K562 (cell line): ENCODE measurements at regions not wholly inside any gene's neighbourhood (a gene's known extent, or its start where the extent isn't known, plus 50 kb on each side); places are given as distances from the start of the nearest gene placed in this dataset.

Experiments used
- CEBPB ChIP-seq: fragments of 450-650 bp; IDR thresholded peaks from 2 replicates; pipeline ENCODE4 v1.6.1; 2016; ENCODE audit warnings: missing genetic modification characterization, missing compliant biosample characterization
- EP400 ChIP-seq: fragments of 450-650 bp; IDR thresholded peaks from 2 replicates; pipeline ENCODE4 v1.6.1; 2017; ENCODE audit warnings: antibody characterized with exemption, mild to moderate bottlenecking, moderate library complexity
- HDAC3 ChIP-seq: fragments of 450-650 bp; IDR thresholded peaks from 2 replicates; pipeline ENCODE4 v1.6.1; 2018; ENCODE audit warnings: borderline replicate concordance, mild to moderate bottlenecking, moderate library complexity; ENCODE audit not compliant: partially characterized antibody
- HOMEZ ChIP-seq: fragments of 250-450 bp; sonication (Bioruptor Pico); IDR thresholded peaks from 2 replicates; pipeline ENCODE4 v1.4.0; 2020; ENCODE audit warnings: mild to moderate bottlenecking, moderate library complexity
- NCOA1 ChIP-seq: fragments of 450-650 bp; IDR thresholded peaks from 2 replicates; pipeline ENCODE4 v1.6.1; 2016; ENCODE audit warnings: low read depth
- RBM34 ChIP-seq: fragments of 200-400 bp; formaldehyde crosslinking; IDR thresholded peaks from 2 replicates; pipeline ENCODE4 v1.6.1; 2018; ENCODE audit warnings: low read length, borderline replicate concordance; ENCODE audit not compliant: insufficient read depth
- RUNX1 ChIP-seq: sonication (generic); IDR thresholded peaks from 2 replicates; pipeline ENCODE4 v1.6.1; 2016; ENCODE audit warnings: antibody characterized with exemption, low read depth
- SMARCA5 ChIP-seq: fragments of 450-650 bp; IDR thresholded peaks from 2 replicates; pipeline ENCODE4 v1.6.1; 2016
- TAF1 ChIP-seq: IDR thresholded peaks from 2 replicates; pipeline ENCODE4 v1.6.1; 2011; ENCODE audit warnings: mild to moderate bottlenecking, low read length, moderate library complexity; ENCODE audit not compliant: insufficient read depth, control insufficient read depth, severe bottlenecking; ENCODE audit errors: extremely low read depth
- TF ChIP-seq, protein P1 (sequence below): IDR thresholded peaks from 3 replicates; pipeline ENCODE4 v1.6.1; 2011; ENCODE audit warnings: borderline replicate concordance, mild to moderate bottlenecking, moderate library complexity; ENCODE audit not compliant: insufficient read length; ENCODE audit errors: extremely low read depth
- TF ChIP-seq, protein P2 (sequence below): IDR thresholded peaks from 2 replicates; pipeline ENCODE4 v1.6.1; 2014; ENCODE audit warnings: antibody characterized with exemption

- TF ChIP-seq HOMEZ (CRISPR knock-in tag) (no peak), RUNX1 (no peak), HDAC3 (peak; percentile 13), SMARCA5 (no peak), EP400 (0 out of 2 replicates have a peak, but pooled peaks have one; percentile 16), TAF1 (no peak), RBM34 (no peak), NCOA1 (no peak), CEBPB (tag) (peak; percentile 67)
- TF ChIP-seq, protein P1, sequence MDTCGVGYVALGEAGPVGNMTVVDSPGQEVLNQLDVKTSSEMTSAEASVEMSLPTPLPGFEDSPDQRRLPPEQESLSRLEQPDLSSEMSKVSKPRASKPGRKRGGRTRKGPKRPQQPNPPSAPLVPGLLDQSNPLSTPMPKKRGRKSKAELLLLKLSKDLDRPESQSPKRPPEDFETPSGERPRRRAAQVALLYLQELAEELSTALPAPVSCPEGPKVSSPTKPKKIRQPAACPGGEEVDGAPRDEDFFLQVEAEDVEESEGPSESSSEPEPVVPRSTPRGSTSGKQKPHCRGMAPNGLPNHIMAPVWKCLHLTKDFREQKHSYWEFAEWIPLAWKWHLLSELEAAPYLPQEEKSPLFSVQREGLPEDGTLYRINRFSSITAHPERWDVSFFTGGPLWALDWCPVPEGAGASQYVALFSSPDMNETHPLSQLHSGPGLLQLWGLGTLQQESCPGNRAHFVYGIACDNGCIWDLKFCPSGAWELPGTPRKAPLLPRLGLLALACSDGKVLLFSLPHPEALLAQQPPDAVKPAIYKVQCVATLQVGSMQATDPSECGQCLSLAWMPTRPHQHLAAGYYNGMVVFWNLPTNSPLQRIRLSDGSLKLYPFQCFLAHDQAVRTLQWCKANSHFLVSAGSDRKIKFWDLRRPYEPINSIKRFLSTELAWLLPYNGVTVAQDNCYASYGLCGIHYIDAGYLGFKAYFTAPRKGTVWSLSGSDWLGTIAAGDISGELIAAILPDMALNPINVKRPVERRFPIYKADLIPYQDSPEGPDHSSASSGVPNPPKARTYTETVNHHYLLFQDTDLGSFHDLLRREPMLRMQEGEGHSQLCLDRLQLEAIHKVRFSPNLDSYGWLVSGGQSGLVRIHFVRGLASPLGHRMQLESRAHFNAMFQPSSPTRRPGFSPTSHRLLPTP = no peak
- TF ChIP-seq, protein P2, sequence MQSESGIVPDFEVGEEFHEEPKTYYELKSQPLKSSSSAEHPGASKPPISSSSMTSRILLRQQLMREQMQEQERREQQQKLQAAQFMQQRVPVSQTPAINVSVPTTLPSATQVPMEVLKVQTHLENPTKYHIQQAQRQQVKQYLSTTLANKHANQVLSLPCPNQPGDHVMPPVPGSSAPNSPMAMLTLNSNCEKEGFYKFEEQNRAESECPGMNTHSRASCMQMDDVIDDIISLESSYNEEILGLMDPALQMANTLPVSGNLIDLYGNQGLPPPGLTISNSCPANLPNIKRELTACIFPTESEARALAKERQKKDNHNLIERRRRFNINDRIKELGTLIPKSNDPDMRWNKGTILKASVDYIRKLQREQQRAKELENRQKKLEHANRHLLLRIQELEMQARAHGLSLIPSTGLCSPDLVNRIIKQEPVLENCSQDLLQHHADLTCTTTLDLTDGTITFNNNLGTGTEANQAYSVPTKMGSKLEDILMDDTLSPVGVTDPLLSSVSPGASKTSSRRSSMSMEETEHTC = no peak
These were observed 117.6 kb downstream of the ZNF467 start (continued) for GRCh38 chr7:149655784-149656183.
